Fibroblast of skin of scalp (primary cell): ENCODE measurements at regions not wholly inside any gene's neighbourhood (a gene's known extent, or its start where the extent isn't known, plus 50 kb on each side); places are given as distances from the start of the nearest gene placed in this dataset.
"Not testable (repeated sequence)": the region's sequence is repeated elsewhere in the genome, so short reads cannot be mapped to it uniquely, and the experiment has no call there.

ENCODE experiments used
- DNase-seq: peaks from one replicate; pipeline ENCODE4 v3.0.0-alpha.2; 2013

- no peak for DNase-seq
Measured at GRCh38 chr4:123676890-123677229, 280.3 kb downstream of the SPRY1 start.

- no peak for DNase-seq
Measured at GRCh38 chr4:123682931-123683330, 286.3 kb downstream of the SPRY1 start.

GRCh38 chr4:123684937-123685336, 288.3 kb downstream of the SPRY1 start:
- not testable (repeated sequence) for DNase-seq

- DNase-seq, result not testable (repeated sequence)
Measured at GRCh38 chr4:123695531-123695930, 298.9 kb downstream of the SPRY1 start.

GRCh38 chr4:123696687-123697086, 300.1 kb downstream of the SPRY1 start:
- no peak for DNase-seq

- no peak for DNase-seq
Measured at GRCh38 chr4:123698556-123698955, 302.0 kb downstream of the SPRY1 start.

GRCh38 chr4:123699880-123700771, 303.5 kb downstream of the SPRY1 start:
- DNase-seq, result peak; percentile 98

GRCh38 chr4:123701131-123701575, 304.6 kb downstream of the SPRY1 start:
- peak; percentile 22 for DNase-seq

- DNase-seq, result no peak
Measured at GRCh38 chr4:123705419-123705818, 308.8 kb downstream of the SPRY1 start.

GRCh38 chr4:123706973-123707372, 310.4 kb downstream of the SPRY1 start:
- DNase-seq, result peak; percentile 46

GRCh38 chr4:123708902-123709301, 312.3 kb downstream of the SPRY1 start:
- DNase-seq, result no peak

- DNase-seq, result no peak
Measured at GRCh38 chr4:123709336-123709735, 312.7 kb downstream of the SPRY1 start.

GRCh38 chr4:123731035-123731434, 334.4 kb downstream of the SPRY1 start:
- DNase-seq, result no peak

GRCh38 chr4:123737156-123737555, 340.6 kb downstream of the SPRY1 start:
- no peak for DNase-seq

GRCh38 chr4:123739806-123740205, 343.2 kb downstream of the SPRY1 start:
- no peak for DNase-seq

- DNase-seq, result no peak
Measured at GRCh38 chr4:123740236-123740635, 343.6 kb downstream of the SPRY1 start.

GRCh38 chr4:123741906-123742305, 345.3 kb downstream of the SPRY1 start:
- DNase-seq, result peak; percentile 42

GRCh38 chr4:123743848-123744247, 347.3 kb downstream of the SPRY1 start:
- no peak for DNase-seq

GRCh38 chr4:123744664-123745290, 348.2 kb downstream of the SPRY1 start:
- DNase-seq, result no peak

GRCh38 chr4:123747016-123747415, 350.4 kb downstream of the SPRY1 start:
- DNase-seq, result peak; percentile 31

- DNase-seq, result no peak
Measured at GRCh38 chr4:123748806-123749205, 352.2 kb downstream of the SPRY1 start.

- DNase-seq, result no peak
Measured at GRCh38 chr4:123749383-123749782, 352.8 kb downstream of the SPRY1 start.

GRCh38 chr4:123750044-123750443, 353.4 kb downstream of the SPRY1 start:
- peak; percentile 17 for DNase-seq

- no peak for DNase-seq
Measured at GRCh38 chr4:123755655-123756054, 359.1 kb downstream of the SPRY1 start.
